ENCODE measurements at regions not wholly inside any gene's neighbourhood (a gene's known extent, or its start where the extent isn't known, plus 50 kb on each side); places are given as distances from the start of the nearest gene placed in this dataset.
A peak's percentile ranks its signal among the peaks of the same experiment; 100 is the strongest.

DNA sequence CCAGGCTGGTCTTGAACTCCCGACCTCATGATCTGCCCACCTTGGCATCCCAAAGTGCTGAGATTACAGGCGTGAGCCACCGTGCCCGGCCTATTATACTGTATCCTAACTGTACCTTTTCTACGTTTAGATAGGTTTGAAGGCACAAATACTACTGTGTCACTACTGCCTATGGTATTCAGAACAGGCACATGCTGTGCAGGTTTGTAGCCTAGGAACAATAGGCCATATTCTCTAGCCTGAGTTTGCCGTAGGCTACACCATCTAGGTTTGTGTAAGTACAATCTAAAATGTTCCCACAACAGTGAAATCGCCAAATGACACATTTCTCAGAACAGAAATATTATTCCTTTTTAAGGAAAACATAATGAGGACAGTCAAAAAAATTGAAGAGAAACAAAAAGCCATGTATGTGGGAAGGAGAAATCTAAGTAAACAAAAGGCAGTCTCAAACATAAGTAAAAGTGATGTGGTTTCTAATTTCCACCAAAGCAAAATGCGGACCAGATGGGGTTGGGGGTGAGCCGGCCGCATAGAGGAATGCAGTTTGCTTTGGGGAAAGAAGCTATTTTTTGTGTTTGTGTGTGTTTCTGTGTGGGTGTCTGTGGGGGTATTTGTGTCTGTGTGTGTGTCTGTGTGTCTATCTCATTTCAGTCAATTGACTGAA, 192.6 kb upstream of the SALL4 start:
- no peak overlapping the region for H2BK15ac ChIP-seq (ENCODE audit: low read depth, poor library complexity, severe bottlenecking)
- no peaks in the 10 kb centered on the region for H3K4me1 ChIP-seq (ENCODE audit: control insufficient read depth, insufficient read depth, low read depth, low read length)
- H2BK12ac ChIP-seq (ENCODE audit: low read length in 2 of 2) = no peak overlapping the region
- WGBS = 91% methylated on average over 9 of the region's 10 CpGs
- H2AK5ac ChIP-seq (ENCODE audit: low read length, severe bottlenecking) = no peak overlapping the region
- H3K9me3 ChIP-seq (ENCODE audit: control insufficient read depth, low read length) = no peaks in the 10 kb centered on the region
- no peaks in the 10 kb centered on the region for H3K79me1 ChIP-seq (replicated peaks; ENCODE audit: low read length, poor library complexity, severe bottlenecking)
- H3K36me3 ChIP-seq (ENCODE audit: control insufficient read depth in 1 of 2, insufficient read depth in 2 of 2, low read depth in 1 of 2, low read length in 2 of 2) = no peaks in the 10 kb centered on the region
- H2BK5ac ChIP-seq (ENCODE audit: low read depth, low read length, poor library complexity, severe bottlenecking) = no peak overlapping the region
- H3K23ac ChIP-seq (ENCODE audit: low read length in 2 of 2) = no peak overlapping the region
- no peak overlapping the region for H3K4me3 ChIP-seq (ENCODE audit: insufficient read depth in 1 of 2, low read depth in 1 of 2, low read length in 2 of 2)
- no peak for DNase-seq
- H3K4ac ChIP-seq (ENCODE audit: low read depth in 1 of 2, low read length in 2 of 2) = no peak overlapping the region
- no peak overlapping the region for H3K9ac ChIP-seq (ENCODE audit: low read length)
- H2BK120ac ChIP-seq (ENCODE audit: low read depth, low read length) = no peak overlapping the region
- H3K27me3 ChIP-seq (ENCODE audit: control insufficient read depth in 1 of 2, insufficient read depth in 1 of 2, low read length in 2 of 2) = no peaks in the 10 kb centered on the region
- H3K18ac ChIP-seq (ENCODE audit: low read depth in 1 of 2, low read length in 2 of 2) = no peak overlapping the region
- no peak overlapping the region for H2AFZ ChIP-seq (ENCODE audit: low read depth, low read length)
- H3K14ac ChIP-seq (ENCODE audit: low read length in 2 of 2) = no peak overlapping the region
- H4K91ac ChIP-seq (ENCODE audit: low read length) = no peak overlapping the region
- no peak overlapping the region for H3K27ac ChIP-seq (ENCODE audit: low read length, poor library complexity, severe bottlenecking)
- H4K8ac ChIP-seq (ENCODE audit: low read length) = no peak overlapping the region
- H3K4me2 ChIP-seq (ENCODE audit: low read length, poor library complexity, severe bottlenecking) = no peak overlapping the region

DNA sequence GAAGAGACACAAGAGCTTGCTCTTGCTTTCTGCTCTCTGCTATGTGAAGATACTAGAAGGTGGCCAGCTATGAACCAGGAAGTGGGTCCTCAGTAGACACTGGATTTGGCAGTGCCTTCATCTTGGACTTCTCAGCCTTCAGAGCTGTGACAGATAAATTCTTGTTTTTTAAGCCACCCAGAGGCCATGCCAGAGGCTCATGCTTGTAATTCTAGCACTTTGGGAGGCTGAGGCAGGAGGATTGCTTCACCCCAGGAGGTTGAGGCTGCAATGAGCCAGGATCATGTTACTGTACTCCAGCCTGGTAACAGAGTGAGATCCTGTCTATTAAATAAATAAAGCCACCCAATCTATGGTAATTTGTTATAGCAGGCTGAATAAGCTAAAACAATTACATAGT, 185.5 kb upstream of the SALL4 start:
- no peak for DNase-seq
- Histone ChIP-seq H3K9me3 (ENCODE audit: control insufficient read depth, low read length) (no peaks in the 10 kb centered on the region), H3K4me3 (ENCODE audit: insufficient read depth in 1 of 2, low read depth in 1 of 2, low read length in 2 of 2) (no peak overlapping the region), H2BK5ac (ENCODE audit: low read depth, low read length, poor library complexity, severe bottlenecking) (no peak overlapping the region), H3K79me1 (replicated peaks; ENCODE audit: low read length, poor library complexity, severe bottlenecking) (no peaks in the 10 kb centered on the region), H3K36me3 (ENCODE audit: control insufficient read depth in 1 of 2, insufficient read depth in 2 of 2, low read depth in 1 of 2, low read length in 2 of 2) (no peaks in the 10 kb centered on the region), H2AK5ac (ENCODE audit: low read length, severe bottlenecking) (no peak overlapping the region), H3K4ac (ENCODE audit: low read depth in 1 of 2, low read length in 2 of 2) (no peak overlapping the region), H3K14ac (ENCODE audit: low read length in 2 of 2) (no peak overlapping the region), H4K91ac (ENCODE audit: low read length) (no peak overlapping the region), H3K4me2 (ENCODE audit: low read length, poor library complexity, severe bottlenecking) (no peak overlapping the region), H2BK12ac (ENCODE audit: low read length in 2 of 2) (no peak overlapping the region), H3K9ac (ENCODE audit: low read length) (no peak overlapping the region), H4K8ac (ENCODE audit: low read length) (no peak overlapping the region), H2BK120ac (ENCODE audit: low read depth, low read length) (no peak overlapping the region), H3K27ac (ENCODE audit: low read length, poor library complexity, severe bottlenecking) (no peak overlapping the region), H3K4me1 (ENCODE audit: control insufficient read depth, insufficient read depth, low read depth, low read length) (peaks cover 2% of the 10 kb centered on the region), H3K18ac (ENCODE audit: low read depth in 1 of 2, low read length in 2 of 2) (no peak overlapping the region), H3K27me3 (ENCODE audit: control insufficient read depth in 1 of 2, insufficient read depth in 1 of 2, low read length in 2 of 2) (no peaks in the 10 kb centered on the region), H3K23ac (ENCODE audit: low read length in 2 of 2) (no peak overlapping the region), H2BK15ac (ENCODE audit: low read depth, poor library complexity, severe bottlenecking) (no peak overlapping the region), H2AFZ (ENCODE audit: low read depth, low read length) (no peak overlapping the region)

DNA sequence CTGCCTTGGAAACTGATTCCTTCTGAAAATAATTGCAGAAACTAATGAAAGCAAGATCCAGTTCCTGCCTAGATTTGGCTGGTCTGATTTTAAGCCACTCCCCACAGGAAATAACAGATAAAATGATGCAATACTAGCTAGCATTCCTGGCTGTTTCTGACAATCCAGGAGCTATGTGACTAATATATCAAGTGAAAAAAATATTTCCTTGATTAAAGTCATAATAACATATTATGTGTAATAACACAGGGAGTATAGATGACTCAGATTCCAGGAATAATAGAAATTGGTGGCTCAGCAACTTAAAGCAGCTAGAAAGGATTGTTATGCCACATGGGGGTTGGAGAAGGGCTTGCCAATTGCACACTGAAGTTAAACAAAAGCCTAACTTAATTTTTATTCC, 182.7 kb upstream of the SALL4 start:
- Histone ChIP-seq H3K9me3 (ENCODE audit: control insufficient read depth, low read length) (no peaks in the 10 kb centered on the region), H2BK12ac (ENCODE audit: low read length in 2 of 2) (no peak overlapping the region), H3K36me3 (ENCODE audit: control insufficient read depth in 1 of 2, insufficient read depth in 2 of 2, low read depth in 1 of 2, low read length in 2 of 2) (no peaks in the 10 kb centered on the region), H3K79me1 (replicated peaks; ENCODE audit: low read length, poor library complexity, severe bottlenecking) (no peaks in the 10 kb centered on the region), H2BK5ac (ENCODE audit: low read depth, low read length, poor library complexity, severe bottlenecking) (no peak overlapping the region), H2BK120ac (ENCODE audit: low read depth, low read length) (no peak overlapping the region), H2AFZ (ENCODE audit: low read depth, low read length) (no peak overlapping the region), H3K4me2 (ENCODE audit: low read length, poor library complexity, severe bottlenecking) (no peak overlapping the region), H3K27ac (ENCODE audit: low read length, poor library complexity, severe bottlenecking) (peak overlapping the region; percentile 81), H2AK5ac (ENCODE audit: low read length, severe bottlenecking) (no peak overlapping the region), H3K4ac (ENCODE audit: low read depth in 1 of 2, low read length in 2 of 2) (no peak overlapping the region), H2BK15ac (ENCODE audit: low read depth, poor library complexity, severe bottlenecking) (no peak overlapping the region), H3K14ac (ENCODE audit: low read length in 2 of 2) (no peak overlapping the region), H3K4me1 (ENCODE audit: control insufficient read depth, insufficient read depth, low read depth, low read length) (peaks cover 2% of the 10 kb centered on the region), H3K23ac (ENCODE audit: low read length in 2 of 2) (no peak overlapping the region), H3K18ac (ENCODE audit: low read depth in 1 of 2, low read length in 2 of 2) (no peak overlapping the region), H4K91ac (ENCODE audit: low read length) (no peak overlapping the region), H3K9ac (ENCODE audit: low read length) (peak overlapping the region; percentile 86), H4K8ac (ENCODE audit: low read length) (no peak overlapping the region), H3K4me3 (ENCODE audit: insufficient read depth in 1 of 2, low read depth in 1 of 2, low read length in 2 of 2) (no peak overlapping the region), H3K27me3 (ENCODE audit: control insufficient read depth in 1 of 2, insufficient read depth in 1 of 2, low read length in 2 of 2) (no peaks in the 10 kb centered on the region)
- peak; percentile 88 for DNase-seq

DNA sequence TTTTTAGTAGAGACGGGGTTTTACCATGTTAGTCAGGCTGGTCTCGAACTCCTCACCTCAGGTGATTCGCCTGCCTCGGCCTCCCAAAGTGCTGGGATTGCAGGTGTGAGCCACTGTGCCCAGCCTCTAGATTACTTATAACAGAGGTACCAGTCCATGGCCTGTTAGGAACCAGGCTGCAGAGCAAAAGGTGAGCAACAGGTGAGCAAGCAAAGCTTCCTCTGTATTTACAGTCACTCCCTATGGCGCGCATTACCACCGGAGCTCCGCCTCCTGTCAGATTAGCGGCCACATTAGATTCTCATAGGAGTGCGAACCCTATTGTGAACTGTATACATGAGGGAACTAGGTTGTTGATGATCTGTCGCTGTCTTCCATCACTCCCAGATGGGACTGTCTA, 178.0 kb upstream of the SALL4 start:
- Histone ChIP-seq H3K79me1 (replicated peaks; ENCODE audit: low read length, poor library complexity, severe bottlenecking) (no peaks in the 10 kb centered on the region), H2AK5ac (ENCODE audit: low read length, severe bottlenecking) (no peak overlapping the region), H3K4me1 (ENCODE audit: control insufficient read depth, insufficient read depth, low read depth, low read length) (no peaks in the 10 kb centered on the region), H3K27me3 (ENCODE audit: control insufficient read depth in 1 of 2, insufficient read depth in 1 of 2, low read length in 2 of 2) (no peaks in the 10 kb centered on the region), H3K14ac (ENCODE audit: low read length in 2 of 2) (no peak overlapping the region), H4K91ac (ENCODE audit: low read length) (no peak overlapping the region), H2BK12ac (ENCODE audit: low read length in 2 of 2) (no peak overlapping the region), H3K4me3 (ENCODE audit: insufficient read depth in 1 of 2, low read depth in 1 of 2, low read length in 2 of 2) (no peak overlapping the region), H3K23ac (ENCODE audit: low read length in 2 of 2) (no peak overlapping the region), H3K36me3 (ENCODE audit: control insufficient read depth in 1 of 2, insufficient read depth in 2 of 2, low read depth in 1 of 2, low read length in 2 of 2) (no peaks in the 10 kb centered on the region), H3K18ac (ENCODE audit: low read depth in 1 of 2, low read length in 2 of 2) (no peak overlapping the region), H2BK5ac (ENCODE audit: low read depth, low read length, poor library complexity, severe bottlenecking) (no peak overlapping the region), H3K9ac (ENCODE audit: low read length) (no peak overlapping the region), H3K9me3 (ENCODE audit: control insufficient read depth, low read length) (peaks cover 12% of the 10 kb centered on the region), H3K4me2 (ENCODE audit: low read length, poor library complexity, severe bottlenecking) (no peak overlapping the region), H3K4ac (ENCODE audit: low read depth in 1 of 2, low read length in 2 of 2) (no peak overlapping the region), H2BK120ac (ENCODE audit: low read depth, low read length) (no peak overlapping the region), H2BK15ac (ENCODE audit: low read depth, poor library complexity, severe bottlenecking) (no peak overlapping the region), H3K27ac (ENCODE audit: low read length, poor library complexity, severe bottlenecking) (no peak overlapping the region), H4K8ac (ENCODE audit: low read length) (no peak overlapping the region), H2AFZ (ENCODE audit: low read depth, low read length) (no peak overlapping the region)
- no peak for DNase-seq
- 97% methylated on average over 11 of the region's 11 CpGs for WGBS

Measured in mesenchymal stem cell (in vitro differentiated cells and primary cell).